Glutamatergic neuron (in vitro differentiated cells): ENCODE measurements at regions not wholly inside any gene's neighbourhood (a gene's known extent, or its start where the extent isn't known, plus 50 kb on each side); places are given as distances from the start of the nearest gene placed in this dataset.

Experiments used
- DNase-seq: peaks from one replicate; pipeline ENCODE4 v3.0.0; 2022
- H3K27ac Mint-ChIP-seq: one replicate; pipeline ENCODE4 v1.8.0; 2020; ENCODE audit warnings: mild to moderate bottlenecking, mixed read lengths, inconsistent platforms; ENCODE audit not compliant: unreplicated experiment
- H3K27me3 Mint-ChIP-seq: one replicate; pipeline ENCODE4 v1.8.0; 2020; ENCODE audit warnings: mild to moderate bottlenecking, moderate library complexity, mixed read lengths, inconsistent platforms; ENCODE audit not compliant: unreplicated experiment
- H3K36me3 Mint-ChIP-seq: one replicate; pipeline ENCODE4 v1.8.0; 2020; ENCODE audit warnings: mild to moderate bottlenecking, mixed read lengths, inconsistent platforms; ENCODE audit not compliant: unreplicated experiment
- H3K4me1 Mint-ChIP-seq: one replicate; pipeline ENCODE4 v1.8.0; 2020; ENCODE audit warnings: mild to moderate bottlenecking, low read depth, mixed read lengths, inconsistent platforms; ENCODE audit not compliant: unreplicated experiment
- H3K4me3 Mint-ChIP-seq: one replicate; pipeline ENCODE4 v1.8.0; 2020; ENCODE audit warnings: mild to moderate bottlenecking, mixed read lengths, inconsistent platforms; ENCODE audit not compliant: unreplicated experiment
- H3K9me3 Mint-ChIP-seq: one replicate; pipeline ENCODE4 v1.8.0; 2020; ENCODE audit warnings: mild to moderate bottlenecking, moderate library complexity, mixed read lengths, inconsistent platforms; ENCODE audit not compliant: unreplicated experiment
- TF ChIP-seq, protein P1 (sequence below): fragments of 200-600 bp; sonication (generic); IDR thresholded peaks from one replicate; pipeline ENCODE4 v1.5.0; 2021; ENCODE audit not compliant: partially characterized antibody, unreplicated experiment

DNA sequence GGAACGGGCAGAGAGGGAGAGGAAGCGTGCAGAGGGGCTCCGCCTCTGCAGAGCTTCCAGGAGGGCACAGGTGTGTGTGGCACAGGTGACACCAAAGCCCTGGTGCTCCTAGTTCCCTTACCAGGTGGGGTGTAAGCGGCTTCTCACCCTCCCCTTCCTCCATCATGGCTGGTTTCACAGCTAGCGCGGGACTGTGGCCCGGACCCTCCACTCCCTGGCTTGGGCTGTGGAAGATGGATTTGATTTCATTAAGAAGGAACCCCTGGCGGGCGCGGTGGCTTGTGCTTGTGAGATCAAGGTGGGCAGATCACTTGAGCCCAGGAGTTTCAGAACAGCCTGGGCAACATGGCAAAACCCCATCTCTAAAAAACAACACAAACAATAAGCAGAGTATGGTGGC lies 241.2 kb upstream of the GSE1 start:
- DNase-seq: no peak
- TF ChIP-seq, protein P1, sequence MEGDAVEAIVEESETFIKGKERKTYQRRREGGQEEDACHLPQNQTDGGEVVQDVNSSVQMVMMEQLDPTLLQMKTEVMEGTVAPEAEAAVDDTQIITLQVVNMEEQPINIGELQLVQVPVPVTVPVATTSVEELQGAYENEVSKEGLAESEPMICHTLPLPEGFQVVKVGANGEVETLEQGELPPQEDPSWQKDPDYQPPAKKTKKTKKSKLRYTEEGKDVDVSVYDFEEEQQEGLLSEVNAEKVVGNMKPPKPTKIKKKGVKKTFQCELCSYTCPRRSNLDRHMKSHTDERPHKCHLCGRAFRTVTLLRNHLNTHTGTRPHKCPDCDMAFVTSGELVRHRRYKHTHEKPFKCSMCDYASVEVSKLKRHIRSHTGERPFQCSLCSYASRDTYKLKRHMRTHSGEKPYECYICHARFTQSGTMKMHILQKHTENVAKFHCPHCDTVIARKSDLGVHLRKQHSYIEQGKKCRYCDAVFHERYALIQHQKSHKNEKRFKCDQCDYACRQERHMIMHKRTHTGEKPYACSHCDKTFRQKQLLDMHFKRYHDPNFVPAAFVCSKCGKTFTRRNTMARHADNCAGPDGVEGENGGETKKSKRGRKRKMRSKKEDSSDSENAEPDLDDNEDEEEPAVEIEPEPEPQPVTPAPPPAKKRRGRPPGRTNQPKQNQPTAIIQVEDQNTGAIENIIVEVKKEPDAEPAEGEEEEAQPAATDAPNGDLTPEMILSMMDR: no peak
- Mint-ChIP-seq H3K27ac (no peak overlapping the region), H3K27me3 (peaks cover 8% of the 10 kb centered on the region), H3K9me3 (peaks cover 11% of the 10 kb centered on the region), H3K36me3 (no peaks in the 10 kb centered on the region), H3K4me3 (no peak overlapping the region), H3K4me1 (peaks cover 14% of the 10 kb centered on the region)

DNA sequence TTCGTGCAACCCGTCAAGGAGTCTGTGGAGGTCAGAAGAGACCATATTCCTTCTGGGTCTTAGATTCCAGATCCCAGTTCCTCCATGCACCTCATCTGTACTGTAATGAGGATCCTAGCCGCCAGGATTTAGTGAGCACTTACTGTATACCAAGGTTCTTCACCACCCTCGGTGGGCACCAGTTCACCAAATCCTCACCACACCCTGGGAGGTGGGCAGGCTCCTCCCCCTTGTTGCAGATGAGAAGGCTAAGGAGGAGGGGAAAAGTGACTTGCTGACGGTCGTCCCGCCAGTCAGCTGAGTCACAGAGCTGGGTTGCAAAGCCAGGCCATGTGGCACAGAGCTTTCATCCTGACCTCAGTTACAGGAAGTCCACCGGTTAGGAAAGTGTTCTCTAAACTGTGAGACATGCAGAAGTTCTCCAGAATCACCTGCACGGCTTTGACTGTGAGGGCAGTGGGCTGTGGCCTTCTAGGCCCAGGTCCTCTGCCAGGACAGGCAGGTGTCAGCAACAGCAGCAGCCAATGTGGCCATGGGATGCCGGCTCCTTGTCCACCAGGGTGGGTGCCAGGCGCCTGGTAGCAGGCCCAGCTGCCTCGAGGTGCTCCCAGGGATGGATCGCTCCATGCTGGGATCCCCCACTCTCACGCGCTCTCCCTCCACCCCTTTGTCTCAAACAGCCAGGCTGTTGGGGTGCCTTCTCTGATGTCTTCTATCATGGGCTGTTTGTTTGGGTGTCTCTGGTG lies 240.3 kb upstream of the GSE1 start:
- H3K27ac Mint-ChIP-seq: no peak overlapping the region
- H3K27me3 Mint-ChIP-seq: peaks cover 11% of the 10 kb centered on the region
- DNase-seq: no peak
- peaks cover 9% of the 10 kb centered on the region for H3K9me3 Mint-ChIP-seq
- TF ChIP-seq, protein P1: no peak
- H3K4me1 Mint-ChIP-seq: peaks cover 17% of the 10 kb centered on the region
- no peak overlapping the region for H3K4me3 Mint-ChIP-seq
- H3K36me3 Mint-ChIP-seq: no peaks in the 10 kb centered on the region

- Mint-ChIP-seq H3K27me3 (peaks cover 11% of the 10 kb centered on the region), H3K36me3 (no peaks in the 10 kb centered on the region), H3K4me1 (peaks cover 20% of the 10 kb centered on the region), H3K9me3 (peaks cover 11% of the 10 kb centered on the region), H3K27ac (peak overlapping the region; percentile 64), H3K4me3 (peak overlapping the region; percentile 39)
- TF ChIP-seq, protein P1: no peak
- DNase-seq: no peak
Measured at GRCh38 chr16:85373741-85374570, 239.2 kb upstream of the GSE1 start.

GRCh38 chr16:85374571-85374872 lies 238.6 kb upstream of the GSE1 start:
- no peak overlapping the region for H3K4me3 Mint-ChIP-seq
- no peak for DNase-seq
- H3K36me3 Mint-ChIP-seq: no peaks in the 10 kb centered on the region
- peaks cover 22% of the 10 kb centered on the region for H3K4me1 Mint-ChIP-seq
- H3K27ac Mint-ChIP-seq: no peak overlapping the region
- H3K9me3 Mint-ChIP-seq: peaks cover 11% of the 10 kb centered on the region
- peaks cover 11% of the 10 kb centered on the region for H3K27me3 Mint-ChIP-seq
- TF ChIP-seq, protein P1: no peak

DNA sequence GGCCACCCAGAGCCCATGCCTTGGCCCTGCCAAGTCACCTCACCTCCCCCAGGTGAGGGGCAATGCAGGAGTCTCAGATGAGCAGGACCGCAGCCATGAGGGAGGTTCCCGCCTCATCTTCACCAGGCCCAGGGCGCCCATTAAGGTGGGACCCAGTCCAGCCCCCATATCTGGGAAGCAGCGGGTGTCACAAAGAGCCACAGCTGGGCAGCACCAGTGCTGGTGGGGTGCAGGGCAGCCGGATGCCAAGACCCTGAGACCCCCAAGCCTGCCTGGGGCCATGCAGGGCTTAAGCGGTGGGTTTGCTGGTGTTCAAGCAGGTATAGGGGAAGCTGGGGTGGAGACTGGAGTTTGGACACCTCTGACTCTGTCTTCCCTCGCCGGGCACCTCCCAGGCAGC lies 237.8 kb upstream of the GSE1 start:
- peaks cover 11% of the 10 kb centered on the region for H3K9me3 Mint-ChIP-seq
- H3K27me3 Mint-ChIP-seq: peaks cover 9% of the 10 kb centered on the region
- TF ChIP-seq, protein P1: no peak
- H3K4me1 Mint-ChIP-seq: peaks cover 25% of the 10 kb centered on the region
- H3K4me3 Mint-ChIP-seq: no peak overlapping the region
- H3K27ac Mint-ChIP-seq: no peak overlapping the region
- H3K36me3 Mint-ChIP-seq: no peaks in the 10 kb centered on the region
- no peak for DNase-seq
